Thyroid gland (tissue), 4 donors: ENCODE measurements at regions not wholly inside any gene's neighbourhood (a gene's known extent, or its start where the extent isn't known, plus 50 kb on each side); places are given as distances from the start of the nearest gene placed in this dataset.
"Not testable (repeated sequence)": the region's sequence is repeated elsewhere in the genome, so short reads cannot be mapped to it uniquely, and the experiment has no call there.

Source experiments
- DNase-seq, 2 donors: peaks; one replicate each; pipeline ENCODE4 v3.0.0-alpha.2; 2019
- H3K27ac ChIP-seq, 3 donors: fragments of 200-600 bp; sonication (generic); 1 replicate in 2 of 3; 2 replicates in 1 of 3; pipeline ENCODE4 v1.5.1; 2016 to 2019; ENCODE audit warnings: mild to moderate bottlenecking in 1 of 3, moderate library complexity in 1 of 3
- H3K27me3 ChIP-seq: fragments of 200-600 bp; sonication (generic); one replicate; pipeline ENCODE4 v1.5.1; 2019
- H3K36me3 ChIP-seq, 2 donors: fragments of 200-600 bp; sonication (generic); one replicate each; pipeline ENCODE4 v1.5.1; 2016 to 2019
- H3K4me1 ChIP-seq, 2 donors: fragments of 200-600 bp; sonication (generic); one replicate each; pipeline ENCODE4 v1.5.1; 2017 to 2019
- H3K4me3 ChIP-seq, 3 donors: fragments of 200-600 bp; sonication (generic); replicated peaks in 1 of 3; 1 replicate in 2 of 3; 2 replicates in 1 of 3; pipeline ENCODE4 v1.5.1; 2016; ENCODE audit warnings: mild to moderate bottlenecking in 1 of 3
- H3K9me3 ChIP-seq: fragments of 200-600 bp; sonication (generic); one replicate; pipeline ENCODE4 v1.5.1; 2017
- POLR2A ChIP-seq, 2 donors: fragments of 450-650 bp; IDR thresholded peaks; one replicate each; pipeline ENCODE4 v1.6.1; 2017; ENCODE audit warnings: antibody characterized with exemption in 2 of 2, mild to moderate bottlenecking in 2 of 2, moderate library complexity in 1 of 2
- WGBS, 2 donors: methylation state at CpG; one replicate each; pipeline ENCODE4 v1.1.5; 2017; 5-methylcytosine and 5-hydroxymethylcytosine counted together
- intact Hi-C: fragments of 100-400 bp; cut with DNase I; formaldehyde crosslinking; loops from one replicate; pipeline ENCODE4 v1.15.1; 2023
- TF ChIP-seq, protein P1 (sequence below), 6 experiments: fragments of 200-600 bp in 3 of 6; fragments of 450-650 bp in 3 of 6; sonication (generic) in 3 of 6; IDR thresholded peaks; one replicate each; pipeline ENCODE4 v1.5.1; 2016 to 2019; ENCODE audit warnings: antibody characterized with exemption in 6 of 6, mild to moderate bottlenecking in 2 of 6, inconsistent platforms in 1 of 6, moderate library complexity in 1 of 6

DNA sequence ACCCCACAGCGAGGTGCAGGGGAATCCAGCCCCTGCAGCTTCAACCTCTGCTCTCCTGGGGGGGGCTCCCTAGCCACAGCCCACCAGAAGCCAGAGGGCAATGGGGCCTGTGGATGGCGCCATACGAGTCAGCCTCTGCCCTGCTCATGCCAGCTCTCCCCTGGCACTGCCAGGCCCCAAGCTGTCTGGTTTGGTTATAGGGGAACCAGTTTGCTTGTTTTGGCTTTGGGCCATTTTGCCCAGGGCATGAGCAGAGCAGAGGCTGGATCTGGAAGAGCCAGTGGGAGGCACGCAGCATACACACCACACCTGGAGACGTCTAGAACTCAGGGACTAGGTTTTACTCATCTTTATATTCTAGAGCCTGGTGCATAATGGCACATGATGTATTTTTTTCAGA lies 66.7 kb upstream of the SLC22A16 start:
- Histone ChIP-seq H3K4me1 (no peaks in the 10 kb centered on the region), H3K9me3 (no peaks in the 10 kb centered on the region), H3K27me3 (no peaks in the 10 kb centered on the region), H3K36me3 (no peaks in the 10 kb centered on the region), H3K4me3 (no peak overlapping the region), H3K27ac (no peak overlapping the region)
- DNase-seq = no peak
- 73 to 80% methylated on average over 3 to 5 of the region's 5 CpGs for WGBS, 2 donors
- TF ChIP-seq, protein P1, sequence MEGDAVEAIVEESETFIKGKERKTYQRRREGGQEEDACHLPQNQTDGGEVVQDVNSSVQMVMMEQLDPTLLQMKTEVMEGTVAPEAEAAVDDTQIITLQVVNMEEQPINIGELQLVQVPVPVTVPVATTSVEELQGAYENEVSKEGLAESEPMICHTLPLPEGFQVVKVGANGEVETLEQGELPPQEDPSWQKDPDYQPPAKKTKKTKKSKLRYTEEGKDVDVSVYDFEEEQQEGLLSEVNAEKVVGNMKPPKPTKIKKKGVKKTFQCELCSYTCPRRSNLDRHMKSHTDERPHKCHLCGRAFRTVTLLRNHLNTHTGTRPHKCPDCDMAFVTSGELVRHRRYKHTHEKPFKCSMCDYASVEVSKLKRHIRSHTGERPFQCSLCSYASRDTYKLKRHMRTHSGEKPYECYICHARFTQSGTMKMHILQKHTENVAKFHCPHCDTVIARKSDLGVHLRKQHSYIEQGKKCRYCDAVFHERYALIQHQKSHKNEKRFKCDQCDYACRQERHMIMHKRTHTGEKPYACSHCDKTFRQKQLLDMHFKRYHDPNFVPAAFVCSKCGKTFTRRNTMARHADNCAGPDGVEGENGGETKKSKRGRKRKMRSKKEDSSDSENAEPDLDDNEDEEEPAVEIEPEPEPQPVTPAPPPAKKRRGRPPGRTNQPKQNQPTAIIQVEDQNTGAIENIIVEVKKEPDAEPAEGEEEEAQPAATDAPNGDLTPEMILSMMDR (IDR thresholded peaks at IDR 0.05) = no peak
- TF ChIP-seq POLR2A (IDR thresholded peaks at IDR 0.05) = no peak
- intact Hi-C loops = no loop called here

DNA sequence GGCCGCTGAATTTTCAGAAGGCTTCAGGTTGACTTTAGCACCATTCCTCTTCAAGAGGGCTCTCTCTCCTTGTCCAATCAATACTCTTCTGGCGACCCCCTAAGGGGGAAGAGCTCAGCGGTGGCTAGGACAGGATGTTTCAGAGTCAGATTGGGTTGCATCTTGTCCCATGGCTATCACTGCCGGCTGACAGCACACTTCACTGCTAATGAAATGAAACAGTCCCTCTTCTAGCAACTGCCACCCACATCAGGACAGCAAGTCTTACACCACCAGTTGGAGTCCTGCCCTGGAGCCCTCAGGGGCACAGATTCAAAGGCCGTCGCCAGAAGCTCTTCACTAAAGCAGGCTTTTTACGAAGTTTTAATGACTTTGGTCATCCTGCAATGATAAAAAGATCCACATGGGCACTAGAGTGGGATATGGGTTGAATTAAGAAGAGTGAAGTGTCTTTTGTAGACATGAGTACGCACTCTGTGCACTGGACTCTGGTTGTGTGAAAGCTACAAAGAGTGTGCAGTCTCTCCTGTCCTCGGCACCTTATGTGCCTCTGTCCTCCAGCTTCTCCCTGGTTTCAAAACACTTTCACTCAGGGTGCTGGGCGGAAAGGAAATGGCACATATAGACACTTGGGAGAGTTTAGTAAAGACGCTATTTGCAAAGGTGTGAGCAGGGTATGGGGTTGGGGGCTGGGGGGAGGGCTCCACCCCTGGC lies 66.1 kb upstream of the SLC22A16 start:
- DNase-seq = no peak
- intact Hi-C loops = no loop called here
- Histone ChIP-seq H3K4me1 (no peaks in the 10 kb centered on the region), H3K9me3 (no peaks in the 10 kb centered on the region), H3K27ac (no peak overlapping the region), H3K36me3 (no peaks in the 10 kb centered on the region), H3K27me3 (no peaks in the 10 kb centered on the region), H3K4me3 (no peak overlapping the region)
- WGBS, 2 donors = 57 to 69% methylated on average over 11 of the region's 11 CpGs
- TF ChIP-seq, protein P1 (IDR thresholded peaks at IDR 0.05) = no peak
- TF ChIP-seq POLR2A (IDR thresholded peaks at IDR 0.05) = no peak

GRCh38 chr6:110541701-110542309 lies 65.4 kb upstream of the SLC22A16 start:
- DNase-seq = no peak
- Histone ChIP-seq H3K27ac (no peak overlapping the region), H3K36me3 (no peaks in the 10 kb centered on the region)

GRCh38 chr6:110539277-110540019 lies 63.0 kb upstream of the SLC22A16 start:
- H3K4me1 ChIP-seq, intact Hi-C loops, H3K4me3 ChIP-seq, DNase-seq, H3K27ac ChIP-seq, H3K36me3 ChIP-seq, H3K27me3 ChIP-seq, H3K9me3 ChIP-seq: not testable (repeated sequence)
- WGBS, 2 donors = 96% methylated on average over 4 of the region's 4 CpGs

More at GRCh38 chr6:110541701-110542309, 65.4 kb upstream of the SLC22A16 start:
- Histone ChIP-seq H3K9me3 (no peaks in the 10 kb centered on the region), H3K27me3 (no peaks in the 10 kb centered on the region), H3K4me3 (no peak overlapping the region), H3K4me1 (no peaks in the 10 kb centered on the region)
- intact Hi-C loops = no loop called here
- 65 to 76% methylated on average over 5 of the region's 5 CpGs for WGBS, 2 donors
- TF ChIP-seq, protein P1 (IDR thresholded peaks at IDR 0.05) = no peak
- TF ChIP-seq POLR2A (IDR thresholded peaks at IDR 0.05) = no peak

DNA sequence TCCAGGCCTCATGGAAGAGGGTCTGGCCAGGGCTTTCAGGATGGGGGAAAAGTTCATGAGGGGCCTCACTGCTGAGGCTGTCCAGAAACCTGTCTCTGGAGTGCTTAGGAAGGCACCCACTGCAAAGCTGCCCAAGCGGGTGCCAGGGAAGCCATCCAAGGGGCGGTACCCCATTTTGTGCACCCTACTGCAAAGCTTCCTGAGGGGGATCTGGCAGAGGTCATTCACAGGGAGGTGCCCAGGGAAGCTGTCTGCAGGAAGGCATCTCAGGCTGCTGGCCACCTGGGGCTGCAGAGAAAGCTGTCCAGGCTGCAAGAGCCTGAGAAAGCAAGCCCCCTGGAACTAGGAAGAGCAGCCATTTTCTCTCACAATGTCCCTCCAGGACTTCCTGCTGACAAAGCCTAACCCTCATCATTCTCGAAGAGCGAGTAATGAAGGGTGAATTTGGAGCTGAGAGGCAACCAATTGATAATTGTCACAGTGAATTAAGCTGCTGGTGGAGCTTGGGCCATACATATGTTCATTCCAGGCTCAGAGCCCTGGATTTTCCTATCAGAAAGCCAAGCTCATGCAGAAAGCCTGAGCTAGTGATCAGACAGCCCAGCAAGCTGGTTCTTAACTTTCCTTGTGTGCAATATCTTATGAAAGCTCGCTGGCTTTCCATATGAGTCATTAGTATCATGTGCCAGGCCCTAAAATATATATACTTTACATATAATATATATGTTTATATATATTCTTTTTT lies 62.2 kb upstream of the SLC22A16 start:
- TF ChIP-seq, protein P1 (IDR thresholded peaks at IDR 0.05) = no peak
- TF ChIP-seq POLR2A (IDR thresholded peaks at IDR 0.05) = no peak
- no peaks in the 10 kb centered on the region for H3K36me3 ChIP-seq
- DNase-seq = no peak
- no peaks in the 10 kb centered on the region for H3K9me3 ChIP-seq
- H3K4me3 ChIP-seq = no peak overlapping the region
- intact Hi-C loops = no loop called here
- no peaks in the 10 kb centered on the region for H3K27me3 ChIP-seq
- H3K4me1 ChIP-seq = no peaks in the 10 kb centered on the region
- 90 to 91% methylated on average over 5 of the region's 5 CpGs for WGBS, 2 donors
- no peak overlapping the region for H3K27ac ChIP-seq
